NCI-H510A treated with DMSO at 0.1 percent for 48 hours (cell line): ENCODE measurements at regions not wholly inside any gene's neighbourhood (a gene's known extent, or its start where the extent isn't known, plus 50 kb on each side); places are given as distances from the start of the nearest gene placed in this dataset.

Source experiments
- DNase-seq: peaks from one replicate; lab custom pipeline; 2025; lab: John Stamatoyannopoulos, UW

DNA sequence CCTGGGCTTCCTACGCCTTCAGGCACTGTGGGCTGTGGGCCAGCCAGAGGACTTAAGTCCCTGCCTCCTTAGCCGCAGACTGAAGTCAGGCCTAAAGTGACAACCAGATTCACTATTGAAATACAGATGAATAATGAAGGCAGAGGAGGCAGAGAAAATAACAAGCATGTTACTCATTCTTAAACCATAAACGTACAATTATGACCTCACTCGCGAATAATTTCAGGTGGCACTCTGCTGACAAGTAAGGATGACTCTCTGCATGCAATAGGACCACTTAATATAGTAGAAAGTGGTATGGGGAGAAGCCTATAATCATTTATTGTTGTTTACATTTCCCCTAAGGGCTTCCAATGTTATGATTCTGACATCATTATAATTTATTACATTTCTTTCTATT lies 409.2 kb upstream of the FGF13 start:
- no peak for DNase-seq

DNA sequence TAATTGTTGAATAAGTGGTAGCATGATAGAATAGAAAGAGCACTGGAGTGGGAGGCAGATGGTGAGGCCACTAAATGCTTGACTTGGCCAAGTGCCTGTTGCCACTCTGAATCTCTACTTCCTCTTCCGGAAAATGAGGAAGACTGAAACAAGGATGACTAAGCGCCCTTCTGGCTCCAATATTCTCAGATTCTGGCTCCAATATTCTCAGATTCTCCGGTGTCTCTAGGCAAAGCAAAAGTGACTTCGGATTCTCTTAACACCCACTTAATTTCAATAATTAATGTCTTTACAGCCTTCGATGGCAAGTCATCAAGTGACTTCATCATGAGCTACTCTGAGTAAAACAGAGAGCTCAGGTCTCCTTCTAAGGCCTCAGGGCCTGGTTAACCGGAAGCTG lies 402.2 kb upstream of the FGF13 start:
- no peak for DNase-seq

DNA sequence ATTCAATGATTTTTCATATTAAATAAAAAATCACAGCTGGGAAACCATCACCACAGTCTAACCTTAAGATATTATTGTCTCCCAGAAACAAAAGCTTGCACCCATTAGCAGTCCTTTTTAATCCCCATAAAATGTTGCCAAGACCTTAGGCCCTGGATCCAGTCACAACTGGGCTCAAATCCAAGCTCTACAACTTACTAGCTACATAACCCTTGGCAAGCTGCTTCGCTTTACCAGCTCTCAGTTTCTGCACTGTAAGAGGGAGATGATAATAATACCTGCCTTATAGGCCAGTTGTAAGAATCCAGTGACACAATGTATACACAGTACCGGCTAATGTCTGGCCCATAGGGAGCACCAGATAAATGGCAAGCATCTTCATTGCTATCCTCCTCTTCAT lies 400.9 kb upstream of the FGF13 start:
- no peak for DNase-seq

DNA sequence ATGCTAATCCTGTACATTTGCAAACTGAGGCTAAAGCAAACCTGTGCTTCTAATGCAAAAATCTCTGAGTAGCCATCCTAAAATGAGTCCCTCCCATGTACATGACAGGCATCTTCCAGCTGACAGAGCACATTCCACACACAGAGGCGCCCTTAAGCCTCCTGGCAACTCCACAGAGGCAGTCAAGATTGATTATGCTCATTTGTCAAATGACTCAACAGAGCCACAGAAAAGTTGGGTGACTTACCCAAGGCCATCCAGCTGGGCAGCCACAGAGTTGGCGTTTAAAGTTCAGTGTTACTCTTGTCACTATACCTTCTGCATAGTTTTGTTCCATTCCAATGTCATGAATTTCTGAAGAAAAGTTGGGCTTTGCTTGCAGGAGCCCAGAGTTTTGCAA lies 394.6 kb upstream of the FGF13 start:
- DNase-seq: no peak

DNA sequence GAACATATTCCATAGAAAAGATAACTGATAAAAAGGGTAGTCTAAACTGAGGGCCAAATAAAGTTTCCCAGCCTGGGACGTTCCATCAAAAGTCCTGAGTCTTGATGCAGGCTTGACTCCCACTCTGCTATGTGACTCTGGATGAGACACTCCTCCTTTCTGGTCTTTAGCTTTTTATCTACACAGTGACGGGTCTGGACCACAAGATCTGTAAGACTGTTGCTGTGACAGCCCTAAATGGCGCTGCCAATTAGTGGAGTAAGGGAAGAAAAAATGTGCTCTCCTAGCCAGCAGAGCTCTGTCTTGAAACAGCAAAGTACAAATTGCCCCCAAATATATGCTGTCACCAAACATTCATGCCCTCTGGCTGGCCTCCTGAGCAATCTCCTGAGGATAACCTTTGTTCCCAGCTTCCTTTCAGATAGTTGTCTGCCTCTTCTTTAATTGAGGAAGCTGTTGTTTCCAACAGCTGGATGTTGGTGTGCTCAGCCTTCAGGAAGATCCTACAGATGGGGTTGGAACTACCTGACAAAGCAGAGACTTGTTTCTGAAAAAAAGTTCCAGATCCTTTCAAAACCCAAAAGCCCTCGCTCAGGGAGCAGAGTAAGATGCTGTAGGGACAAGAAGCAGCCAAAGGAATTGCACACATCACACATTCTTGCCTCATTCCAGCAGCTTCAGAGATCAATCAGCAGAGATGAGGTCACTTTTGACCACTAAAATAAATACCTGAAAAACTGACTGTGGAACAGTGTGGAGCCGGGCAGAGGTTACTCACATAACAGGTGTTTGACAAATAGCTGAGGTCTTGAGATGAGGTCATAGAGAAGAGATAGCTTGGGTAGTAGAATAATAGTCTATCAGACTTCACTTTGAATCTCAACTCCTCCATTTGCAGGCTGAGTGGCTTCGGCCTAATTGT lies 383.4 kb upstream of the FGF13 start:
- no peak for DNase-seq

DNA sequence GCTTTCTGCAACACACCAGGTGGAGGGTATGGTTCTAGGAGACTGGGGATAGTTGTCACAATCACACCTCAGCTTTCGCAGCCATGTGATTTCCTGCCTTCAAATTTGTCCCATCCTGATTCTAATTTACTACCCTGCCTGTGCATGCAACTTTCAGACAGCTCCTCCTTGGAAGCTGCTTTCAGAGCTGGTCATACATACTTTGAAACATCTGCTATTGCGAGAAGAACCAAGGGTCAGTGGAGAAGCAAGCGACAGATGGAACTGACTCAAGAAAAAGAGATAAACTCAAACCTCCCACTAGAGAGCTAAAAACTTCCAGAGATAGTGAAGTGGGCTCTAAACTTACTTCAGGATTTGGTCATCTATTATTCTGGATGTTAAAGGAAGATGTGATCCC lies 381.7 kb upstream of the FGF13 start:
- DNase-seq: no peak

DNA sequence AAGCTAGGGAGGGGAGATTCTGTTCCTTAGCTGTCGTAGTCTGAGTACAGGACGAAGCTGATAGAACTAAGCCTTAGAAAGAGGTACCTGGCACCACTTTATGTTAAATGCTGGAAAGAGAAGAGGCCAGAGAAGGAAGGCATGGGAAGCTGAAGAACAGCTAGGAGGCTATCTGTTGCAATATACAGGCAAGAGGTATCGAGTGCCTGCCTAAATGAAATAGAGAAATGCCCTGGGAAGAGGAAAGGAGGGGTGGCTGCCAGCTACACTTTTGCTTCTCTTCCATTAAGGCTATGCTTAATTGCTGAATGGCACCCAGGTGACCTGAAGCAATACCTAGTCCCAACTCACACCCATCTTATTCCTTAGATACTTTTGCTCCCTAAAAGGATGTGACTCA lies 380.4 kb upstream of the FGF13 start:
- no peak for DNase-seq

DNA sequence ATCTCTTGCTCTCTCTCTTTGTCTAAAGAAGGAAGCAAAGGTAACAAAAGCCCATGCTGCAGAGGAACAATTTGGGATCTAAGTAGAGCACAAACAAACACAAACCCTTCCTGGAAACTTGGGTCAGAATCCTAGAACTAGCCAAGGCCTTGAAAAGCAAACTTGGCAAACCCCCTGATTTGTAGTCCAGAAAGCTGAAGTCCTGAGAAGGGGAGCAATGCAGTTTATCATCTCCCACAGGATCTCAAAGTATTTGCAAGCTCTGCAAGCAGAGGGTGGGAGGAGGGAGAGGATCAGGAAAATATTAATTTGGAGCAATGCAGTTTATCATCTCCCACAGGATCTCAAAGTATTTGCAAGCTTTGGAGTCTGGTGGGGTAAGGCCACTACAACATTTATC lies 379.5 kb upstream of the FGF13 start:
- no peak for DNase-seq

DNA sequence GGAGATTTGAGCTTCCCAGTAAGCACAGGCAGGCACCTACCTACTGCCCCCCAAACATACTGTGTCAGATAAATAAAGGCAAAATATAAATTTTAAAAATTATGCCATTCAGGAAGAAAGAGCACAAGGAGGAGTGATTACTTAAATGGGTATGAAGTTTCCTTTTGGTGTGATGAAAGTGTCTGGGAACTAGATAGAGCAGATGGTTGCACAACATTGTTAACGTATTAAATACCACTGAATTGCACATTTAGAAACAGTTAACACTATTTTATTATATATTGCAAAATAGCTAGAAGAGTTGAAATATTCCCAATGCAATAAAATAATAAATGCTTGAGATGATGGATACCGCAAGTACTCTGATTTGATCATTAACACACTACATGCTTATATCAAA lies 374.7 kb upstream of the FGF13 start:
- no peak for DNase-seq

DNA sequence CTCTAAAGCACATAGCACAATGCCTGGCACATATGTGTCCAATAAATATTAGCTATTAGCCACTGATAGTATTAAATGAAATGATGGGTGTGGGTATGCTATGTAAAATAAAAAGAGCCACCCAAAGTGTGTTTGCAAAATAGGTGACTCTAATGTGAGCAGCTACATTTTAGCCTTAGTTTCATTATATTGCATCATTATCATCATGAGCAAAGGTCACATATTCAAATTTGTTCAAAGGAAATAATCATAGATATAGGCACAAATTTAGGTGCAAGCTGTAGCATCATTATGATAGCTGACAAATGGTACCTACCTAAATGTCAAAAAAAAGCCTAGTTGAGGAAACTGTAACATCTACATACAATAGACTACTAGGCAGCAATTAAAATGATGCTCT lies 373.9 kb upstream of the FGF13 start:
- no peak for DNase-seq

DNA sequence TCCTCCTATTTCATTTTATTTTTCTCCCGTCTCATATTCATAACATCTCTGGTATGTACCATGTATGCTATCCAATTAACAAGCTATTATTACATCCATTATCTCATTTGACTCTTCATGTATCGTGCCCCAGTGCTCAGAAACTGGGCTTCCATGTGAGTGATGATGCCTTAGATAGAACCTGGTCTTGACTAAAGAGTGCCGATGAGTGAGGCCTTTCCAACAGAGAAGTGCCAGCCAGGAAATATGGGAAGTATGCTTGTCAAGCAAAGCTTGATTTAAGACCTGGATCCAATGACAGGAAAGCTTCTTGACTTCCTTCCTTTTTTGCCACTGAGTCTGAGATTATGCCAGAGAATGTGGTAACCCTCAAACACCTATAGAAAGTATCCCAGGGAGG lies 371.7 kb upstream of the FGF13 start:
- DNase-seq: no peak

DNA sequence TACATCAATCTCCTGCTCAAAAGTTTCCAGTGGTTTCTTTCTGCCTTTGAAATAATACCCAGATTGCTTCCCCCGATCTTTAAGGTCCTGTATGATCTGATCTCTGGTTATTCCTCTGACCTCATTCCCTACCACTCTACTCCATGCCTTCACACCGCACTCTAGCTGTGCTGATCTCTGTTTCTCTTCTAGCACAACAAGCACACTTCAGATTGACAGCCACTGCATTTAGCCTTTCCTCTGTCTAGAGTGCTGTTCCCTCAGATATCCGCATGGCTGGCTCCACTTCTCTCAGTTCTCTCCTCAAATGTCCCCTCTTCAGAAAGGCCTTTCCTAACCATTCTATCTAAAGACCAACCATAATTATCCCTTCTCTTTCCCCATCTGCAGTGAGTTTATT lies 370.4 kb upstream of the FGF13 start:
- no peak for DNase-seq

DNA sequence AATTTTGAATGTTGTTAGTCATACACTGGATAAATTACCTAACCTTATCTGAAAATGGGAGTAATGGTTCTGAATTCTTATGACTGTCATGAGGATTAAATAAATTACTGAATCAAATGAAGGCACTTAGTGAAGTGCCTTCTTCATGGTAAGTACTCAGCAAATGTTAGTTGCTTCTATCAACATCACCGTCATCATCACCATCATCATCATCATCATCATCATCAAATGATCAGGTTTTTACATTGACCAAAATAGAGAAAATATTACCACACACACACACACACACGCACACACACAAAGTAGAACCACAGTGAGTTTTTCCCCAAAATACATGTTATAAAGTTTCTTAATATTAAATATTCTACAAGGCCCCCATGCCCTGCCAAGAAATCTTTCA lies 368.3 kb upstream of the FGF13 start:
- no peak for DNase-seq

DNA sequence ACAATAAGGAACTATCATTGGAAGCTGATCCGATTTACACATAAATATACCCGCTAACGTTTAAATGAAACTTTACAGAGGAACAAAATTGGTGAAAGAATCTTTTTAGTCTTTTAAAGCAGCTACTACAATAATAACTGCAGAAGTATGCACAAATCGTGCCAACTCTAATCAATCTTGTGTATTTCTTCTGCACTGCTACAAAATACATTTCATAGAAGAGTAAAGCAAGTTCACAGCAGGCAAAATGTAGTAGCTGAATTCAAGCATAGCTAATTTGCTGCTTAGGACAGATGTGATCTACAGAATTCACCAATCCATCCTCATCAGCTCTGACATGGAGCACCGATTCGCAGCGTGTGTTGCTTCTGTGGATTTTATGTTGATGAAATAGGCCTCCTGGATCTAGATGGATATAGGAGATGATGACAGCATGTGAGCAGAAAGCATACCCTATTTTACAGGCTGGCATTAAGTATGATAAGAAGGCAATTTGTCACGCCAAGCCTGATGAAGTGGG lies 367.3 kb upstream of the FGF13 start:
- no peak for DNase-seq

DNA sequence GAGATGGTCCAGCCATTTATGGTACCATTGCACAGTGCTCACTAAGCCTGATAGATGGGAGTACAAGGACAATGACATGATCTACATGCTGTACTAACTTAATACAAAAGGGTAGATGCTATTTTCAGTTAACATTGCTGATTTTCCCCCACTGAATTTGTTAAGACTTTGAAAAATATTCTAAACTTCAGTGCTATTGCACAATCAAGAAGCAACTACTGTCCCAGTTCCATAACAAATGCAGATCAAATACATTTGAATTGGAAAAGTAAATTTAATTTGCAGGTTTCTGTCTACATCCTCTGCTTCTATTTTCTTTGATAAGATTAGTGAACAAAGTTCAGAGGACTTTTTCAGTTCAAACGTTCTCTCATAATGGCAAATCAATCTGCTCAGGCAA lies 366.8 kb upstream of the FGF13 start:
- no peak for DNase-seq

DNA sequence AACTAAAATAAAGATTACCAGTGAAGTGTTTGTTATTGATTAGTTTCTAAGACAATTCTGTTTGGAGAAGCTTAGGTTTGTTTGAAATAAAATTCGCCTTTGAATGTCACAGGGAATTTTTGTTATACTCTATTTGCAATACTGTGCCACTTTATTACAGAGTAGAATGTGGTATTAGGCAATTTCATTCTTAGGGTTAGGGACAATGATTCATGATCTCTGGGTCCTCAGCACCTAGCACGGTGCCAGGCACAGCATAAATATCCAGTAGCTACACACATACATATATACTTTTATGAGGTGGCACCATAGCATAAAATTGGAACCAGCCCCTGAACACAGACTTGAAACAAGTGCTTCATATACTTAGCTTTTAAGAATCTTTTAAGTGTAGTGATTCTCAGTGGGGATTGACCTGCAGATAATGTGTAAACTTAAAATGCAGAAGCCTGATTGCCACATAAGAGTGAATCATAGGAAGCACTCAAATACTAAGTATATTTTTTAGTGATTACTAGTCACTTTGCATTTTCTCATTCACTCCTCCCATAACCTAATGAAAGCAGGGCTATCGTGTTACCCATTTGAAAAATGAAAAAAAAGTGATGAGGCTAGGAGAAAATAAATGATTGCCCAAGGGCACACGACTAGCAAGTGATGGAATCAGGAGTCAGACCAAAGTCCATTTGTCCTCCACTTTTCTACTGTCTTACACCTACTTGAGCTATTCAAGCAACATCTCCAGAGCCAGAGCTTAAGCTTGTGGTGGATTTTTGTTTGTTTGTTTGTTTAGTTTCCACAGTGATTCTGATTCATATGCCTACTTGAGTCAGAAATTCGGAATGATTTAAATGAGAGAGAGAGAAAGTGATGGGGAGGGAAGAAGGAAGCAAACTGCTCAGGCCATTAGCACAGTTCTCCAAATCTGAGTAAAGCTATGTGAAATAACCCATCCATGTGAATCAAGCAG lies 366.0 kb upstream of the FGF13 start:
- no peak for DNase-seq

DNA sequence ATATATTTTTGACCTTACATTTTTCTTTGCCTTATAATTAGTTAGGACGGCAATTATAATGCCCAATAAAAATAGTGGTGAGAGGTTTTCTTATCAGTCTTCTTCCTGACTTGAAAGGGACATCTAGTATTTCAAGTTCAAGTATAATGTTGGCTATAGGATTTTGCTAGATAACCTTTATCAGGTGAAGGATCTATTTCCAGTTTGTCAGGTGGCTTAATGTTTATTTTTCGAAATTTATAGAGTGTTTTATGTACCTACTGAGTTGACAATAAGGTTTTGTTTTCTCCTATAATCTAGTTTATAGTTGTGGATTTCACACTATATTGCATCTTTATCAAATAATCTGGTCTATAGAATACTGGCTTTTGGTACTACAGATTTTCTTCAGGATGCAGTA lies 351.8 kb upstream of the FGF13 start:
- DNase-seq: no peak

DNA sequence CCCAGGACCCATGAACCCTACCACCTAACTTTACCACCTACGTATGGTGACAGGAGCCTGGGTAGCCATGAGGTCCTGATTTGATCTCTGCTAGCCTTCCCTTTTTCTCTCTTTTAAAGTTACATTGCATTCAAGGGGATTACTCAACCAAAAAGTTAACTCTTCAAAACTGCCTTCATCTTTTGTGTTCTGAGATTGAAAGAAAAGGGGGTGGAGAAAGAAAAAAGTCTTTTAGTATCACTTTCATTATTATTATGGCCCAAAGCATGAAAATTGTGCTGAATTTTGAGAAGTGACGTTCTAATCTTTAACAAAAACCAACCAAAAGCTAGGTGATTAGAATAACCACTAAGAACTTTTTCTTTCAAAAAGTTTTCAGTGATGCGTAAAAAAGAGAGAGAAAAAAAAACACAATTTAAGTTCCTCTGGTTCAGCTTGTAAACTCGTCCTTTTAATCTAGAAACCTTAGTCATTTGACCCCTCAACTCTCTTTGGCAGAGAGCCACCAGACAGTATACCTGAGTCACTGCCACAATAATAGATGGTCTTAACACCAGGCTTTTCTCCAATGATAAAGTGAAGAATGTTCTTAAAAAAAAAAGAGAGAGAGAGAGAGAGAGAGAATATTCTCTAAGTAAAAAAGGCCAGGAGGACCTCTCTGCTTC lies 347.4 kb upstream of the FGF13 start:
- DNase-seq: no peak

DNA sequence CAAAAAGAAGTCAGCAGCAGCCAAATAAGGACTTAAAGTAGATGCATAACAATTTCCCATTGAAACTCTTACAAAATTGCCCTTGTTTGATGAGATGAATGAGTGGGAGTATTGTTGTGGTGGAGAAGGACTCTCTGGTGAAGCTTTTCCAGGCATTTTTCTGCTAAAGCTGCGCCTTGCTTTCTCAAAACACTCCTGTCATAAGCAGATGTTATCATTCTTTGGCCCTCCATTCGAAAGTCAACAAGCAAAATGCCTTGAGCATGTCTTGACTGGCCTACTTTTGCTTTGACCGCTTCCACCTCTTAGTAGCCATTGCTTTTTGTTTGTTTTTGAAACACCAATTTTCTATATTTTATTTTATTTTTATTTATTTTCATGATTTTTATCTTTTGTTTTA lies 340.9 kb upstream of the FGF13 start:
- no peak for DNase-seq

DNA sequence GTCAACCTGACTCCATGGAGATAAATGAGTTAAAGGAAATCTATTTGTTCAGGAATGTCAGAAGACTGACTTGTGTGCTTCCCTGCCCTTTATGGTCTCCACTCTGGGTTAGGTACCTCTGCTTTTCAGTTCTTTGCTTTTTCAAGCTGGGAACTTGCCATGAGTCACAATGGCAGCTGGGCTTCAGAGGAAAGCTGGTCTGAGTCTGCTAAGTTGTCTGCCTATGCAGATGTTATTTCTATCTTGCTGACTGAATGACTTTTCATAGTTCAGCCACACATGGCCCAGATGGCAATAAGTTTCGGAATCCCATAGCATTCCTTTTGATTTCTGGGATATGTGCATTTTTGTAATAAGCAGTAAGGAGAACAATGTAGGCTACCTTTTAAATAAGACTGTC lies 337.9 kb upstream of the FGF13 start:
- DNase-seq: no peak

DNA sequence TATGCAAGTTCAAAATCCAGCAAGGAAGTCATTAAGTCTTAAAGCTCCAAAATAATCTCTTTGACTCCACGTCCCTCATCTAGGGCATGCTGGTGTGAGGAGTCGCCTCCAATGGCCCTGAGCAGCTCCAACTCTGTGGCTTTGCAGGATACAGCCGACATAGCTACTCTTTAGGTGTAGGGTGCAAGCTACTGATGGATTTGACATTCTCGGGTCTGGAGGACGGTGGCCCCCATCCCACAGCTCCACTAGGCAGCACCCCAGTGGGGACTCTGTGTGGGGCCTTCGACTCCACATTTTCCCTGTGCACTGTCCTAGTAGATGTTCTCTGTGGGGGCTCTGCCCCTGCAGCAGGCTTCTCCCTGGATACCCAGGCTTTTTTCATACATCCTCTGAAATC lies 333.2 kb upstream of the FGF13 start:
- DNase-seq: no peak

DNA sequence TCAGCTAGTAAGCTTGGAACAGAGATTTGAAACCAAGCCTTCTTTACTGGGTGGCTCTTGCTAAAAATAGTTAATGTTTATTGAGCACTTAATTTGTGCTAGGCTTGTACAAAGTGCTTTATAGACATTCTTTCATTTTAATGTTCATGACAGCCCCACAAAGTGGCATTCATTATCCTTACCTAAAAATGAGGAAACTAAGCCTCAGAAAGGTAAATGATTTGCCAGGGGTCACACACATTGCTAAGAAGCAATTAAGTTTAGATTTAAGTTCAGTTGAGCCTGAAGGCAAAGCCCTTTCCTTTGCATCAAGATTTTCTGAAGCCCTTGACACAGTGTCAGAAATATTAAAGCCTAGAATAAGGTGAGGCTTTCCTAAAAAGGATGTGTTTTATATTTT lies 327.5 kb upstream of the FGF13 start:
- DNase-seq: no peak
